Astrocyte (in vitro differentiated cells and primary cell): ENCODE measurements at regions not wholly inside any gene's neighbourhood (a gene's known extent, or its start where the extent isn't known, plus 50 kb on each side); places are given as distances from the start of the nearest gene placed in this dataset.

Source experiments
- DNase-seq: peaks from one replicate; pipeline ENCODE4 v3.0.0-alpha.2; 2010; ENCODE audit warnings: low read depth
- FAIRE-seq: peaks from 2 replicates; lab custom pipeline; 2011; peaks lifted over from hg19 to GRCh38; lab: Jason Lieb, UNC
- H2AFZ ChIP-seq: 2 replicates; pipeline ENCODE4 v1.6.0; 2012; ENCODE audit warnings: low read depth, low read length, inconsistent platforms
- H3K27ac ChIP-seq: 2 replicates; pipeline ENCODE4 v1.5.1; 2011; ENCODE audit warnings: low read depth, low read length, inconsistent platforms
- H3K27me3 ChIP-seq: 2 replicates; pipeline ENCODE4 v1.6.0; 2011; ENCODE audit warnings: low read length, inconsistent platforms; ENCODE audit not compliant: insufficient read depth
- H3K36me3 ChIP-seq: 2 replicates; pipeline ENCODE4 v1.5.1; 2011; ENCODE audit warnings: low read length, inconsistent platforms; ENCODE audit not compliant: insufficient read depth
- H3K4me1 ChIP-seq: 2 replicates; pipeline ENCODE4 v1.5.1; 2011; ENCODE audit warnings: low read length, inconsistent platforms; ENCODE audit not compliant: insufficient read depth
- H3K4me2 ChIP-seq: 2 replicates; pipeline ENCODE4 v1.6.0; 2012; ENCODE audit warnings: low read length, inconsistent platforms
- H3K4me3 ChIP-seq: 2 replicates; pipeline ENCODE4 v1.5.1; 2011; ENCODE audit warnings: low read depth, mild to moderate bottlenecking, low read length, inconsistent platforms; ENCODE audit not compliant: insufficient read depth
- H3K79me2 ChIP-seq: 2 replicates; pipeline ENCODE4 v1.6.0; 2012; ENCODE audit warnings: mild to moderate bottlenecking, low read length, inconsistent platforms; ENCODE audit not compliant: insufficient read depth
- H3K9ac ChIP-seq: 2 replicates; pipeline ENCODE4 v1.6.0; 2012; ENCODE audit warnings: mild to moderate bottlenecking, low read length, inconsistent platforms
- H3K9me3 ChIP-seq: 2 replicates; pipeline ENCODE4 v1.5.1; 2012; ENCODE audit warnings: low read depth, mild to moderate bottlenecking, low read length, inconsistent platforms; ENCODE audit not compliant: insufficient read depth
- H4K20me1 ChIP-seq: 2 replicates; pipeline ENCODE4 v1.6.0; 2012; ENCODE audit warnings: low read length, inconsistent platforms; ENCODE audit not compliant: insufficient read depth
- H3K27ac Mint-ChIP-seq: one replicate; pipeline ENCODE4 v1.8.0; 2021; ENCODE audit warnings: mild to moderate bottlenecking, mixed read lengths; ENCODE audit not compliant: unreplicated experiment
- H3K27me3 Mint-ChIP-seq: one replicate; pipeline ENCODE4 v1.8.0; 2021; ENCODE audit warnings: low read depth, mixed read lengths; ENCODE audit not compliant: unreplicated experiment
- H3K36me3 Mint-ChIP-seq: one replicate; pipeline ENCODE4 v1.8.0; 2021; ENCODE audit warnings: low read depth, mixed read lengths; ENCODE audit not compliant: unreplicated experiment
- H3K4me1 Mint-ChIP-seq: one replicate; pipeline ENCODE4 v1.8.0; 2021; ENCODE audit warnings: low read depth, mixed read lengths; ENCODE audit not compliant: unreplicated experiment
- H3K4me3 Mint-ChIP-seq: one replicate; pipeline ENCODE4 v1.8.0; 2021; ENCODE audit warnings: mild to moderate bottlenecking, moderate library complexity, mixed read lengths; ENCODE audit not compliant: unreplicated experiment
- H3K9me3 Mint-ChIP-seq: one replicate; pipeline ENCODE4 v1.8.0; 2021; ENCODE audit warnings: mild to moderate bottlenecking, mixed read lengths; ENCODE audit not compliant: unreplicated experiment
- CTCF ChIP-seq: IDR thresholded peaks from 2 replicates; pipeline ENCODE4 v1.5.1; 2011; ENCODE audit warnings: low read depth, mild to moderate bottlenecking, inconsistent platforms, low read length, moderate library complexity; ENCODE audit not compliant: insufficient read depth
- EZH2 ChIP-seq: IDR thresholded peaks from 2 replicates; pipeline ENCODE4 v1.6.1; 2012; ENCODE audit warnings: mild to moderate bottlenecking, low read length, inconsistent platforms; ENCODE audit not compliant: insufficient read depth

- no peaks in the 10 kb centered on the region for H3K9me3 ChIP-seq
- no peak overlapping the region for H3K4me3 Mint-ChIP-seq
- no peak for TF ChIP-seq EZH2
- no peak for TF ChIP-seq CTCF
- no peak overlapping the region for H3K4me3 ChIP-seq
- H3K36me3 ChIP-seq: no peaks in the 10 kb centered on the region
- no peak overlapping the region for H3K9ac ChIP-seq
- peaks cover 33% of the 10 kb centered on the region for H3K4me1 Mint-ChIP-seq
- H2AFZ ChIP-seq: no peak overlapping the region
- no peaks in the 10 kb centered on the region for H3K27me3 Mint-ChIP-seq
- H3K27ac Mint-ChIP-seq: peak overlapping the region; percentile 4
- no peaks in the 10 kb centered on the region for H3K27me3 ChIP-seq
- H3K79me2 ChIP-seq: peaks cover 31% of the 10 kb centered on the region
- no peaks in the 10 kb centered on the region for H4K20me1 ChIP-seq
- FAIRE-seq (no peak), DNase-seq (no peak)
- peaks cover 24% of the 10 kb centered on the region for H3K4me1 ChIP-seq
- peak overlapping the region; percentile 39 for H3K4me2 ChIP-seq
- H3K27ac ChIP-seq: peak overlapping the region; percentile 72
- no peaks in the 10 kb centered on the region for H3K36me3 Mint-ChIP-seq
- peaks cover 3% of the 10 kb centered on the region for H3K9me3 Mint-ChIP-seq
These were observed 168.4 kb downstream of the C11orf91 start for GRCh38 chr11:33532257-33532656.

GRCh38 chr11:33531743-33532181, 168.9 kb downstream of the C11orf91 start:
- TF ChIP-seq EZH2 (no peak), CTCF (no peak)
- no peaks in the 10 kb centered on the region for H3K36me3 Mint-ChIP-seq
- Histone ChIP-seq H3K4me1 (peaks cover 24% of the 10 kb centered on the region), H4K20me1 (no peaks in the 10 kb centered on the region), H3K79me2 (peaks cover 26% of the 10 kb centered on the region), H3K9me3 (no peaks in the 10 kb centered on the region), H3K27me3 (no peaks in the 10 kb centered on the region), H3K27ac (peak overlapping the region; percentile 72), H2AFZ (no peak overlapping the region), H3K36me3 (no peaks in the 10 kb centered on the region), H3K4me2 (peak overlapping the region; percentile 39), H3K9ac (peak overlapping the region; percentile 14), H3K4me3 (no peak overlapping the region)
- FAIRE-seq (peak; percentile 87), DNase-seq (peak; percentile 89)
- H3K27me3 Mint-ChIP-seq: no peaks in the 10 kb centered on the region
- peaks cover 3% of the 10 kb centered on the region for H3K9me3 Mint-ChIP-seq
- H3K27ac Mint-ChIP-seq: peak overlapping the region; percentile 4
- no peak overlapping the region for H3K4me3 Mint-ChIP-seq
- peaks cover 33% of the 10 kb centered on the region for H3K4me1 Mint-ChIP-seq

- H3K4me3 Mint-ChIP-seq: no peak overlapping the region
- H3K4me1 Mint-ChIP-seq: peaks cover 30% of the 10 kb centered on the region
- TF ChIP-seq CTCF (no peak), EZH2 (no peak)
- Histone ChIP-seq H3K9me3 (no peaks in the 10 kb centered on the region), H3K27me3 (no peaks in the 10 kb centered on the region), H3K4me3 (no peak overlapping the region), H3K36me3 (no peaks in the 10 kb centered on the region), H3K9ac (no peak overlapping the region), H3K4me1 (peaks cover 24% of the 10 kb centered on the region), H4K20me1 (no peaks in the 10 kb centered on the region), H2AFZ (no peak overlapping the region), H3K27ac (peak overlapping the region; percentile 72), H3K79me2 (peaks cover 17% of the 10 kb centered on the region), H3K4me2 (peak overlapping the region; percentile 39)
- no peaks in the 10 kb centered on the region for H3K27me3 Mint-ChIP-seq
- FAIRE-seq: peak; percentile 92
- peak; percentile 82 for DNase-seq
- peak overlapping the region; percentile 86 for H3K27ac Mint-ChIP-seq
- peaks cover 3% of the 10 kb centered on the region for H3K9me3 Mint-ChIP-seq
- no peaks in the 10 kb centered on the region for H3K36me3 Mint-ChIP-seq
These were observed 169.8 kb downstream of the C11orf91 start for GRCh38 chr11:33530815-33531214.
